ENCODE measurements at regions not wholly inside any gene's neighbourhood (a gene's known extent, or its start where the extent isn't known, plus 50 kb on each side); places are given as distances from the start of the nearest gene placed in this dataset.

GRCh38 chr15:70152070-70152480 is 54.4 kb upstream of the TLE3 start:
- H3K9me3 ChIP-seq: no peaks in the 10 kb centered on the region
- no peaks in the 10 kb centered on the region for H3K4me1 ChIP-seq (replicated peaks)
- peak; percentile 55 for DNase-seq (ENCODE audit: low spot score)
- intact Hi-C loops (cut with DNase I): no loop called here
- no peak overlapping the region for H3K4me3 ChIP-seq
- 19% methylated on average over 3 of the region's 3 CpGs for WGBS
- H3K36me3 ChIP-seq: no peaks in the 10 kb centered on the region
- H3K27ac ChIP-seq: no peak overlapping the region
- no peak for TF ChIP-seq CTCF (IDR thresholded peaks at IDR 0.05)
- TF ChIP-seq POLR2A (IDR thresholded peaks at IDR 0.05): no peak
- TF ChIP-seq POLR2AphosphoS5 (IDR thresholded peaks at IDR 0.05): peak; percentile 71
- H3K27me3 ChIP-seq (replicated peaks; ENCODE audit: insufficient read depth): no peaks in the 10 kb centered on the region

- no peak for TF ChIP-seq POLR2A (IDR thresholded peaks at IDR 0.05)
- no peak overlapping the region for H3K4me3 ChIP-seq
- 83% methylated on average over 4 of the region's 4 CpGs for WGBS
- H3K27me3 ChIP-seq (replicated peaks; ENCODE audit: insufficient read depth): no peaks in the 10 kb centered on the region
- intact Hi-C loops (cut with DNase I): no loop called here
- no peak for DNase-seq (ENCODE audit: low spot score)
- H3K36me3 ChIP-seq: no peaks in the 10 kb centered on the region
- H3K9me3 ChIP-seq: no peaks in the 10 kb centered on the region
- H3K27ac ChIP-seq: no peak overlapping the region
- no peaks in the 10 kb centered on the region for H3K4me1 ChIP-seq (replicated peaks)
Measured at GRCh38 chr15:70151462-70151861, 53.7 kb upstream of the TLE3 start.

- no peak overlapping the region for H3K4me3 ChIP-seq
- no peaks in the 10 kb centered on the region for H3K27me3 ChIP-seq (replicated peaks; ENCODE audit: insufficient read depth)
- no peak for TF ChIP-seq POLR2AphosphoS5 (IDR thresholded peaks at IDR 0.05)
- no peak for TF ChIP-seq POLR2A (IDR thresholded peaks at IDR 0.05)
- no peak for TF ChIP-seq CTCF (IDR thresholded peaks at IDR 0.05)
- H3K27ac ChIP-seq: no peak overlapping the region
- intact Hi-C loops (cut with DNase I): no loop called here
- no peaks in the 10 kb centered on the region for H3K4me1 ChIP-seq (replicated peaks)
- no peaks in the 10 kb centered on the region for H3K36me3 ChIP-seq
- DNase-seq (ENCODE audit: low spot score): no peak
- no peaks in the 10 kb centered on the region for H3K9me3 ChIP-seq
- WGBS: 91% methylated on average over 2 of the region's 2 CpGs
Measured at GRCh38 chr15:70151003-70151402, 53.3 kb upstream of the TLE3 start.

DNA sequence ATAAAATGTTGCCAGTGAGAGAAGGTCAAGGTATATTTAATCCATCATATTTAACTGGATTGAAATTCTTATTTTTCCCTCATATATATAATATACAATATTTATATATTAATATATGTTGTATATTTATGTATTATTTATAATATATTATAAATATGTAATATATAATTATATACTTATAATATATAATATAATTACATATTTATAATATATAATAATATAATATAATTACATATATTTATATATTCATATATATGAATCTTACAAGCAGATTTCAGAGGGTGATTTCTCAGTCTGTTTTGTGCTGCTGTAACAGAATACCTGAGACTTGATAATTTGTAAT is 52.7 kb upstream of the TLE3 start:
- no peaks in the 10 kb centered on the region for H3K4me1 ChIP-seq (replicated peaks)
- no peak overlapping the region for H3K4me3 ChIP-seq
- H3K9me3 ChIP-seq: no peaks in the 10 kb centered on the region
- intact Hi-C loops (cut with DNase I): no loop called here
- no peak overlapping the region for H3K27ac ChIP-seq
- no peaks in the 10 kb centered on the region for H3K36me3 ChIP-seq
- H3K27me3 ChIP-seq (replicated peaks; ENCODE audit: insufficient read depth): no peaks in the 10 kb centered on the region
- DNase-seq (ENCODE audit: low spot score): no peak
- TF ChIP-seq POLR2AphosphoS5 (IDR thresholded peaks at IDR 0.05): no peak
- TF ChIP-seq CTCF (IDR thresholded peaks at IDR 0.05): no peak
- no peak for TF ChIP-seq POLR2A (IDR thresholded peaks at IDR 0.05)

DNA sequence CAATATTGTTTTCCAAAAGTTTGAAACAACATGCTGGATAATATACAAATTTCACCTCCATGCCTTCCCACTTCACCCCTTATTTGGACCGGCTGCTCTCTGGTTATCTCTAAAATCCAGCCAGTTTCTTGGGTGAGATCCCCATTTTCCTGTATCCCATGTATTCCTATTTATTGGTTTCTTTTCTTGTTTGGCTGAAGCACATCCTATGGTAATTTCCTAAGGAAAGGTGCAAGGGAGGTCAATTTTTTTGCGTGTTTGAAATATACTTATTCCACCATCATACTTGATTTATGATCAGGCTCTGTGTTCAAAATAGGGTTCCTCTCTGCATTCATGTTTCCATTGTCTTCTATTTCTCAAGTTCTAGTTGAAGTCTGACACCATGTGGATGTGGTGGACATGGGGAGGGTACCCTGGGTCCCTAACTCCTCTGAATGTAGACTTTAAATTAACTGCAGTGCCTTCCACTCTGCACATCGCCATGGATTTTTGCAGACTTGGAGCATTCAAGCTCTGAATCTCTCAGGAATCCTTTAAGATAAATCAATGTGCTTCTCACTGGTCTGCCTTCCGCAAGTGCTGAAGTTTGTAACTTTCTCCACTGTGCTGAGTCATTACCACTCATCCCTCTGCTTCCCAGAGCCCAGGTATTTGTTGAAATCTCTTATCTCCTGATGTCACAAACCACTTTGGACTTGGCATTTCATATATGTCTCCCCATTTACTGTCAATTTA is 52.1 kb upstream of the TLE3 start:
- Histone ChIP-seq H3K9me3 (no peaks in the 10 kb centered on the region), H3K27ac (no peak overlapping the region), H3K4me1 (replicated peaks) (no peaks in the 10 kb centered on the region), H3K27me3 (replicated peaks; ENCODE audit: insufficient read depth) (no peaks in the 10 kb centered on the region), H3K4me3 (no peak overlapping the region), H3K36me3 (no peaks in the 10 kb centered on the region)
- no peak for DNase-seq (ENCODE audit: low spot score)
- intact Hi-C loops (cut with DNase I): no loop called here
- 93% methylated on average over 4 of the region's 4 CpGs for WGBS
- no peak for TF ChIP-seq POLR2AphosphoS5 (IDR thresholded peaks at IDR 0.05)
- no peak for TF ChIP-seq CTCF (IDR thresholded peaks at IDR 0.05)
- TF ChIP-seq POLR2A (IDR thresholded peaks at IDR 0.05): no peak

Measured in prostate gland (tissue), 2 donors.